ENCODE measurements at regions not wholly inside any gene's neighbourhood (a gene's known extent, or its start where the extent isn't known, plus 50 kb on each side); places are given as distances from the start of the nearest gene placed in this dataset.
"Not testable (repeated sequence)": the region's sequence is repeated elsewhere in the genome, so short reads cannot be mapped to it uniquely, and the experiment has no call there.

GRCh38 chrY:10627116-10627515 lies 1099.4 kb downstream of the TSPY10 start:
- DNase-seq = peak; percentile 19

GRCh38 chrY:10648813-10649212 lies 1121.1 kb downstream of the TSPY10 start:
- DNase-seq = not testable (repeated sequence)

- not testable (repeated sequence) for DNase-seq
Measured at GRCh38 chrY:10657120-10657519, 1129.4 kb downstream of the TSPY10 start.

GRCh38 chrY:10666785-10667184 lies 1139.1 kb downstream of the TSPY10 start:
- DNase-seq = no peak

GRCh38 chrY:10686414-10686813 lies 1158.7 kb downstream of the TSPY10 start:
- no peak for DNase-seq
